IPS-18c (cell line): ENCODE measurements at regions not wholly inside any gene's neighbourhood (a gene's known extent, or its start where the extent isn't known, plus 50 kb on each side); places are given as distances from the start of the nearest gene placed in this dataset.
"Not testable (repeated sequence)": the region's sequence is repeated elsewhere in the genome, so short reads cannot be mapped to it uniquely, and the experiment has no call there.

Experiments used
- H3K4me3 ChIP-seq: 2 replicates; pipeline ENCODE4 v1.7.0; 2013; ENCODE audit warnings: low read depth, mild to moderate bottlenecking, low read length, moderate library complexity; ENCODE audit not compliant: insufficient read depth
- H3K9me3 ChIP-seq: one replicate; pipeline ENCODE4 v1.6.1; 2013; ENCODE audit warnings: mild to moderate bottlenecking, low read length, moderate library complexity; ENCODE audit not compliant: control insufficient read depth, insufficient read depth

GRCh38 chr16:80107900-80108299 lies 432.9 kb upstream of the DYNLRB2 start:
- H3K4me3 ChIP-seq = no peak overlapping the region
- no peaks in the 10 kb centered on the region for H3K9me3 ChIP-seq

GRCh38 chr16:80105751-80106150 lies 435.0 kb upstream of the DYNLRB2 start:
- H3K9me3 ChIP-seq = no peaks in the 10 kb centered on the region
- no peak overlapping the region for H3K4me3 ChIP-seq

- Histone ChIP-seq H3K4me3 (no peak overlapping the region), H3K9me3 (no peaks in the 10 kb centered on the region)
Observed at GRCh38 chr16:80105160-80105559, 435.6 kb upstream of the DYNLRB2 start.

- H3K4me3 ChIP-seq = no peak overlapping the region
- H3K9me3 ChIP-seq = no peaks in the 10 kb centered on the region
Observed at GRCh38 chr16:80104401-80104800, 436.4 kb upstream of the DYNLRB2 start.

GRCh38 chr16:80103463-80103862 lies 437.3 kb upstream of the DYNLRB2 start:
- H3K4me3 ChIP-seq = no peak overlapping the region
- H3K9me3 ChIP-seq = no peaks in the 10 kb centered on the region

- H3K4me3 ChIP-seq = no peak overlapping the region
- H3K9me3 ChIP-seq = no peaks in the 10 kb centered on the region
Observed at GRCh38 chr16:80100846-80101451, 439.8 kb upstream of the DYNLRB2 start.

- Histone ChIP-seq H3K9me3 (no peaks in the 10 kb centered on the region), H3K4me3 (no peak overlapping the region)
Observed at GRCh38 chr16:80100186-80100585, 440.6 kb upstream of the DYNLRB2 start.

GRCh38 chr16:80097098-80097497 lies 443.7 kb upstream of the DYNLRB2 start:
- no peaks in the 10 kb centered on the region for H3K9me3 ChIP-seq
- H3K4me3 ChIP-seq = no peak overlapping the region

- H3K9me3 ChIP-seq = no peaks in the 10 kb centered on the region
- H3K4me3 ChIP-seq = no peak overlapping the region
Observed at GRCh38 chr16:80092681-80093080, 448.1 kb upstream of the DYNLRB2 start.

- not testable (repeated sequence) for H3K4me3 ChIP-seq
Observed at GRCh38 chr16:80091453-80091852, 449.3 kb upstream of the DYNLRB2 start.

GRCh38 chr16:80085606-80086005 lies 455.2 kb upstream of the DYNLRB2 start:
- no peak overlapping the region for H3K4me3 ChIP-seq
- no peaks in the 10 kb centered on the region for H3K9me3 ChIP-seq

More at GRCh38 chr16:80091453-80091852, 449.3 kb upstream of the DYNLRB2 start:
- not testable (repeated sequence) for H3K9me3 ChIP-seq

GRCh38 chr16:80084614-80085013 lies 456.2 kb upstream of the DYNLRB2 start:
- H3K9me3 ChIP-seq = no peaks in the 10 kb centered on the region

GRCh38 chr16:80084163-80084562 lies 456.6 kb upstream of the DYNLRB2 start:
- H3K9me3 ChIP-seq = no peaks in the 10 kb centered on the region
- no peak overlapping the region for H3K4me3 ChIP-seq

More at GRCh38 chr16:80084614-80085013, 456.2 kb upstream of the DYNLRB2 start:
- no peak overlapping the region for H3K4me3 ChIP-seq

- no peak overlapping the region for H3K4me3 ChIP-seq
- H3K9me3 ChIP-seq = no peaks in the 10 kb centered on the region
Observed at GRCh38 chr16:80082906-80083305, 457.9 kb upstream of the DYNLRB2 start.

- Histone ChIP-seq H3K4me3 (no peak overlapping the region), H3K9me3 (no peaks in the 10 kb centered on the region)
Observed at GRCh38 chr16:80081846-80082245, 458.9 kb upstream of the DYNLRB2 start.

- no peaks in the 10 kb centered on the region for H3K9me3 ChIP-seq
- H3K4me3 ChIP-seq = no peak overlapping the region
Observed at GRCh38 chr16:80080287-80080851, 460.4 kb upstream of the DYNLRB2 start.

- Histone ChIP-seq H3K4me3 (no peak overlapping the region), H3K9me3 (no peaks in the 10 kb centered on the region)
Observed at GRCh38 chr16:80079072-80079471, 461.7 kb upstream of the DYNLRB2 start.

GRCh38 chr16:80077696-80078095 lies 463.1 kb upstream of the DYNLRB2 start:
- H3K4me3 ChIP-seq = no peak overlapping the region
- no peaks in the 10 kb centered on the region for H3K9me3 ChIP-seq

- Histone ChIP-seq H3K4me3 (no peak overlapping the region), H3K9me3 (no peaks in the 10 kb centered on the region)
Observed at GRCh38 chr16:80074329-80074728, 466.5 kb upstream of the DYNLRB2 start.
